Thoracic aorta (tissue), 2 donors: ENCODE measurements at regions not wholly inside any gene's neighbourhood (a gene's known extent, or its start where the extent isn't known, plus 50 kb on each side); places are given as distances from the start of the nearest gene placed in this dataset.

Source experiments
- ATAC-seq: fragments of 150-250 bp; one replicate; pipeline ENCODE4 v1.8.0; 2017; ENCODE audit warnings: low read depth; ENCODE audit not compliant: insufficient number of reproducible peaks, low FRiP score
- DNase-seq: peaks from one replicate; pipeline ENCODE4 v3.0.0-alpha.2; 2020; ENCODE audit warnings: low spot score
- H3K27ac ChIP-seq, 2 donors: fragments of 200-600 bp; sonication (generic); 1 replicate in 1 of 2; 2 replicates in 1 of 2; pipeline ENCODE4 v1.5.1; 2016; ENCODE audit warnings: mild to moderate bottlenecking in 2 of 2, moderate library complexity in 2 of 2
- H3K27me3 ChIP-seq: fragments of 200-600 bp; sonication (generic); replicated peaks from 2 replicates; pipeline ENCODE4 v1.6.0; 2016; ENCODE audit warnings: mild to moderate bottlenecking; ENCODE audit not compliant: insufficient read depth
- H3K36me3 ChIP-seq: fragments of 200-600 bp; sonication (generic); one replicate; pipeline ENCODE4 v1.5.1; 2016
- H3K4me1 ChIP-seq, 2 donors: fragments of 200-600 bp; sonication (generic); 1 replicate in 1 of 2; 2 replicates in 1 of 2; pipeline versions ENCODE4 v1.5.1 to v1.6.0; 2016; ENCODE audit warnings: low read depth in 2 of 2, mild to moderate bottlenecking in 1 of 2; ENCODE audit not compliant: control insufficient read depth in 1 of 2
- H3K4me3 ChIP-seq: fragments of 200-600 bp; sonication (generic); 2 replicates; pipeline ENCODE4 v1.5.1; 2016; ENCODE audit warnings: mild to moderate bottlenecking
- H3K9me3 ChIP-seq: fragments of 200-600 bp; sonication (generic); 2 replicates; pipeline ENCODE4 v1.5.1; 2016
- CTCF ChIP-seq: fragments of 200-600 bp; sonication (generic); IDR thresholded peaks from one replicate; pipeline ENCODE4 v1.5.1; 2019; ENCODE audit warnings: antibody characterized with exemption

DNA sequence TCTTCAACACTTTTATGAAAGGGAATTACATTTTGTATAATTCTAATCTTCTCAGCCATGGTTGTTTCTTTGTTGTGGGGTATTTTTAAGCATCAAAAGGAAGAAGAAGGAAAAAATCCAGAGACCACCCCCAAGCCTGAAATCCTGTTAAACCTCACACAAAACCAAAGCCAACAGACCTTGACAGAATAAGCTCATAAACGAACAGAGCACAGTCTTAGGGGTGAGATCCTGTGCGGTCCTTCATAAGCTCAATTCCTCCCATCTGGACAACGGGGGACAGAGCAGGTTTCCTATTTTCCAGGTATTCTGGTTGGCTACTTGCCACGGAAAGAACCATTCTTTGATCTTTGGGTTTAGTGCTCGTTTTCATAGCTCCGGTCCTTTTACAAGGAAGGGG lies 151.3 kb upstream of the SULF2 start:
- no peaks in the 10 kb centered on the region for H3K27me3 ChIP-seq
- H3K9me3 ChIP-seq: no peaks in the 10 kb centered on the region
- H3K36me3 ChIP-seq: no peaks in the 10 kb centered on the region
- TF ChIP-seq CTCF: no peak
- H3K27ac ChIP-seq: no peak overlapping the region
- ATAC-seq: no peak
- H3K4me1 ChIP-seq: no peaks in the 10 kb centered on the region
- no peak overlapping the region for H3K4me3 ChIP-seq
- no peak for DNase-seq

DNA sequence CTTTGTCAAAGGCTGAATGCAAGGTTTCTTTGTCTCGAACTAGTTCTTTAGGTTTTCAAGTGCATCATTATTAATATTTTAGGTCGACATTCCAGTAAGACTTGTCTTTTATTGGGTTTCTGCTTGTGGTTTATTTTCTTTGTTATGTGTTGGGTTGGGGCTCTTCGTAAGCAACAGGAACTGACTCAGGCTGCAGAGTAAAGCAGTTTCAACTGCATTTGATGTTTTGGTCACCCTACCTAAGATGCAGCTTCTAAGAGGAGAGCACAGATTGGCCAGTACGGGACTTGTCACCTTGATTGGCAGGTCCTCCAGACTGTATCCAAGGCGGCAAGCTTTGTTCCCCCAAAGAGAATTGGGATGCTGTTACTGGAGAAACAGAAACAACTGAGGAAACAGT lies 149.5 kb upstream of the SULF2 start:
- peaks cover 0 to 2% of the 10 kb centered on the region in 2 donors for H3K4me1 ChIP-seq
- no peaks in the 10 kb centered on the region for H3K9me3 ChIP-seq
- DNase-seq (no peak), ATAC-seq (no peak)
- no peaks in the 10 kb centered on the region for H3K27me3 ChIP-seq
- no peaks in the 10 kb centered on the region for H3K36me3 ChIP-seq
- TF ChIP-seq CTCF: no peak
- no peak overlapping the region for H3K27ac ChIP-seq
- H3K4me3 ChIP-seq: no peak overlapping the region

DNA sequence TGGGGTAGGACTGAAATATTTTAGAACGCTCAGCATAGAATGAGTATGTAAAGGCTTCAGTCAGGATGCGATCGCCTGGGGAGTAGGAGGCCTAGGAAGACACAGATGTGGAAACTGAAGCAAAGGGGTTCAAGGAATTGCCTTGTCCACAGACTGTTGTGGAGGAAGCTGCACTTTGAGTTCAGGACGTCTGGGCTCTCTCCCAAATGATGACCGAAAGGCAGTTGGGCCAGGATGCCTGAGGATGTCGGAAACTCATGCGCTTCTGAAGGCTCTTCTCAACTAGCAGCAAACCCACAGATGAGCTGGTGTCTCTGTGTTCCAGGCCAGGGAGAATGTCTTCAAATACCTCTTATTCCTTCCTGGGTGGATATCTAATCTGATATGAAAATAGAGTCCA lies 146.2 kb upstream of the SULF2 start:
- no peak for DNase-seq
- no peak for TF ChIP-seq CTCF
- H3K9me3 ChIP-seq: no peaks in the 10 kb centered on the region

GRCh38 chr20:47931002-47931401 lies 145.7 kb upstream of the SULF2 start:
- Histone ChIP-seq H3K4me3 (no peak overlapping the region), H3K27me3 (no peaks in the 10 kb centered on the region), H3K9me3 (no peaks in the 10 kb centered on the region), H3K4me1 (peaks cover 3 to 6% of the 10 kb centered on the region in 2 donors), H3K27ac (no peak overlapping the region), H3K36me3 (no peaks in the 10 kb centered on the region)
- TF ChIP-seq CTCF: no peak
- ATAC-seq (no peak), DNase-seq (no peak)

More for the DNA sequence above, 146.2 kb upstream of the SULF2 start:
- ATAC-seq: no peak
- H3K4me3 ChIP-seq: no peak overlapping the region
- no peaks in the 10 kb centered on the region for H3K27me3 ChIP-seq
- H3K27ac ChIP-seq: no peak overlapping the region
- H3K4me1 ChIP-seq: peaks cover 3 to 6% of the 10 kb centered on the region in 2 donors
- H3K36me3 ChIP-seq: no peaks in the 10 kb centered on the region

DNA sequence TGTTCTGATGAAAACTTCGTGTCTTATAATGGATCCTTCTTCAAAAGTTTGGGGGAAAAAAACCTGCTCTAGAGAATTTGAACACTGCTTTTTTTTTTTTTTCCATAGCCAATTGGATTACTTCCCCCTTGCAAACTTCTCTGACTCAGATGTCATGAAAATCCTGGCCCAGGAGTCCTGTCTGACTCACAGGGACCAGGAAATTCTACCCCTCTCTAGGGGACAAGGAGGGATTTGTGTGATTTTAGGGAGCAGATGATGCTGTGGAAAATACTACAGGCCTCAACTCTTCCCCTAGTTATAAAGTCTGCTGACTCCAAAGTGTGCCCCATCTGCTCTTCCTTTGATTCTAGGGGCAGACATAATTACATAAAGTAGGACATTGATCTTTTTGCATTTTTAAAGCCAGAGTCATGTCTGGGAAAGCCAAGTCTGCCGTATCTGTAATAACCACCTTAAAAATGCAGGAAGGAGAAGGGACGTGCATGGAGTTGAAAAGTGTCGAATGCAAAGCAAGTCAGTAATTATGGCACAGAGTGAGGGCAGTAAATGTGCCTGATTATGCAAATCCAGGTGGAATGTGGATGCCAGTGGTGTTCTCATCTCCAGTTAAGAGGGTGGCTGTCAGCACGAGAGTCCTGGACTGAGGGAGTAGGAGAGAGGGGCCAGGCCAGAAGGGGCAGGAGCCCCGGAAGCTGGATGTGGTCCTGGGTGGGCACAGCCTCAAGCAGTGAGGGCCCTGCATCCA lies 144.3 kb upstream of the SULF2 start:
- no peaks in the 10 kb centered on the region for H3K27me3 ChIP-seq
- peaks cover 3 to 6% of the 10 kb centered on the region in 2 donors for H3K4me1 ChIP-seq
- no peaks in the 10 kb centered on the region for H3K9me3 ChIP-seq
- ATAC-seq: peak; percentile 90
- DNase-seq: no peak
- no peak overlapping the region for H3K4me3 ChIP-seq
- no peaks in the 10 kb centered on the region for H3K36me3 ChIP-seq
- TF ChIP-seq CTCF: no peak
- H3K27ac ChIP-seq: peak overlapping the region in 1 of 2 donors; percentile 63
